ENCODE measurements at regions not wholly inside any gene's neighbourhood (a gene's known extent, or its start where the extent isn't known, plus 50 kb on each side); places are given as distances from the start of the nearest gene placed in this dataset.
"Not testable (repeated sequence)": the region's sequence is repeated elsewhere in the genome, so short reads cannot be mapped to it uniquely, and the experiment has no call there.

- no peak for DNase-seq (ENCODE audit: low spot score)
Observed at GRCh38 chr10:30531751-30532530, 97.6 kb downstream of the LYZL2 start.

- no peak for DNase-seq (ENCODE audit: low spot score)
Observed at GRCh38 chr10:30529373-30529998, 95.5 kb downstream of the MAP3K8 start.

- peak; percentile 24 for DNase-seq (ENCODE audit: low spot score)
Observed at GRCh38 chr10:30528429-30528786, 94.4 kb downstream of the MAP3K8 start.

GRCh38 chr10:30527623-30528428 lies 93.8 kb downstream of the MAP3K8 start:
- DNase-seq (ENCODE audit: low spot score): no peak

DNA sequence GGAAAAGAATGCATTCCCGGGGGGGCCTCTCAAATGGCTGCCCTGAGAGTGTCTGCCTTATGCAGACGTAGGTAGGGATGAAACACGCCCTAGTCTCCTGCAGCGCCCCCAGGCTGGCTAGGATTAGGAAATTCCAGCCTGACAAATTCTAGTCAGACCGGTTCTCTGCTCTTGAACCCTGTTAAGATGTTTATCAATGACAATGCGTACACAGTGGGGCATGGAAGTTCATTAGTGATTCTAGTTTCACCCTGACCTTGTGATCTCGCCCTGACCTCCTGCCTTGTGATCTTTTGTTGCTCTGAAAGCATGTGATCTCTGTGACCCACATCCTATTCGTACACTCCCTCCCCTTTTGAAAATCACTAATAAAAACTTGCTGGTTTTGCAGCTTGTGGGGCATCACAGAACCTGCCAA lies 88.7 kb downstream of the MAP3K8 start:
- not testable (repeated sequence) for DNase-seq (ENCODE audit: low spot score)

GRCh38 chr10:30518907-30519306 lies 84.9 kb downstream of the MAP3K8 start:
- DNase-seq (ENCODE audit: low spot score): no peak
